C4-2B (cell line): ENCODE measurements at regions not wholly inside any gene's neighbourhood (a gene's known extent, or its start where the extent isn't known, plus 50 kb on each side); places are given as distances from the start of the nearest gene placed in this dataset.

Source experiments
- CTCF ChIP-seq: fragments of 450-650 bp; conservative IDR thresholded peaks from 2 replicates; pipeline ENCODE4 v1.5.1; 2017; ENCODE audit warnings: mild to moderate bottlenecking
- ZFX ChIP-seq: fragments of 450-650 bp; IDR thresholded peaks from 2 replicates; pipeline ENCODE4 v1.6.1; 2017

- TF ChIP-seq CTCF (no peak), ZFX (no peak)
Observed at GRCh38 chr5:61679562-61679961, 347.5 kb downstream of the ZSWIM6 start.
